Chondrocyte (in vitro differentiated cells): ENCODE measurements at regions not wholly inside any gene's neighbourhood (a gene's known extent, or its start where the extent isn't known, plus 50 kb on each side); places are given as distances from the start of the nearest gene placed in this dataset.
A peak's percentile ranks its signal among the peaks of the same experiment; 100 is the strongest.

Experiments used
- DNase-seq: peaks from one replicate; pipeline ENCODE4 v3.0.0; 2021; ENCODE audit warnings: mixed read lengths, low spot score
- H3K27ac Mint-ChIP-seq: one replicate; pipeline ENCODE4 v1.8.0; 2021; ENCODE audit warnings: mild to moderate bottlenecking, moderate library complexity, mixed read lengths; ENCODE audit not compliant: unreplicated experiment
- H3K27me3 Mint-ChIP-seq: 2 replicates; pipeline ENCODE4 v1.8.0; 2021; ENCODE audit warnings: low read depth, mixed read lengths
- H3K36me3 Mint-ChIP-seq: 2 replicates; pipeline ENCODE4 v1.8.0; 2021; ENCODE audit warnings: low read depth, mixed read lengths
- H3K4me1 Mint-ChIP-seq: 2 replicates; pipeline ENCODE4 v1.8.0; 2021; ENCODE audit warnings: low read depth, mild to moderate bottlenecking, mixed read lengths
- H3K4me3 Mint-ChIP-seq: one replicate; pipeline ENCODE4 v1.8.0; 2021; ENCODE audit warnings: mild to moderate bottlenecking, moderate library complexity, mixed read lengths; ENCODE audit not compliant: unreplicated experiment
- H3K9me3 Mint-ChIP-seq: 2 replicates; pipeline ENCODE4 v1.8.0; 2021; ENCODE audit warnings: low read depth, mixed read lengths
- TF ChIP-seq, protein P1 (sequence below): fragments of 200-600 bp; sonication (generic); IDR thresholded peaks from 2 replicates; pipeline ENCODE4 v1.5.0; 2021; ENCODE audit warnings: antibody characterized with exemption, mild to moderate bottlenecking, moderate library complexity

DNA sequence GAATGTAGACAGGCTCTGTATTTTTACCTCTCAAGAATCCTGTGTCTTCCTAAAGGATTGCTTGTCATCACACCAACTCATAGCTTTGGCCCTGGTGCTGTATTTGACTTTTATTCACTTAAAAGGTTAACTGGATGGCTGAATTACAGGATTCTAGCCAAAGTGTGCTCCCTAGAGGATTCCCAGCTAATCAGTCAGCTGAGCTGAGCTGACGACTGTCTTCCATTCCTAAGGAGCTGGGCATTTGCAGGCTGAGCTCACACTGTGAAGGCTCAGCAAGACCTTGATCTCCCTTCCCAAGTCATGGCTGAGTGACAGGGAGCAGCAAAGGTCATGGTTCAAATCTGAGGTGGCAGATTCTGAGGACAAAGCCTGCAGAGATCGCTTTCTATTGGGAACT lies 59.0 kb upstream of the PALM2AKAP2 start:
- DNase-seq, result no peak
- no peaks in the 10 kb centered on the region for H3K9me3 Mint-ChIP-seq
- peaks cover 5% of the 10 kb centered on the region for H3K4me1 Mint-ChIP-seq
- TF ChIP-seq, protein P1, sequence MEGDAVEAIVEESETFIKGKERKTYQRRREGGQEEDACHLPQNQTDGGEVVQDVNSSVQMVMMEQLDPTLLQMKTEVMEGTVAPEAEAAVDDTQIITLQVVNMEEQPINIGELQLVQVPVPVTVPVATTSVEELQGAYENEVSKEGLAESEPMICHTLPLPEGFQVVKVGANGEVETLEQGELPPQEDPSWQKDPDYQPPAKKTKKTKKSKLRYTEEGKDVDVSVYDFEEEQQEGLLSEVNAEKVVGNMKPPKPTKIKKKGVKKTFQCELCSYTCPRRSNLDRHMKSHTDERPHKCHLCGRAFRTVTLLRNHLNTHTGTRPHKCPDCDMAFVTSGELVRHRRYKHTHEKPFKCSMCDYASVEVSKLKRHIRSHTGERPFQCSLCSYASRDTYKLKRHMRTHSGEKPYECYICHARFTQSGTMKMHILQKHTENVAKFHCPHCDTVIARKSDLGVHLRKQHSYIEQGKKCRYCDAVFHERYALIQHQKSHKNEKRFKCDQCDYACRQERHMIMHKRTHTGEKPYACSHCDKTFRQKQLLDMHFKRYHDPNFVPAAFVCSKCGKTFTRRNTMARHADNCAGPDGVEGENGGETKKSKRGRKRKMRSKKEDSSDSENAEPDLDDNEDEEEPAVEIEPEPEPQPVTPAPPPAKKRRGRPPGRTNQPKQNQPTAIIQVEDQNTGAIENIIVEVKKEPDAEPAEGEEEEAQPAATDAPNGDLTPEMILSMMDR, result no peak
- H3K36me3 Mint-ChIP-seq, result no peaks in the 10 kb centered on the region
- H3K4me3 Mint-ChIP-seq, result no peak overlapping the region
- peak overlapping the region; percentile 62 for H3K27ac Mint-ChIP-seq
- H3K27me3 Mint-ChIP-seq, result no peaks in the 10 kb centered on the region

DNA sequence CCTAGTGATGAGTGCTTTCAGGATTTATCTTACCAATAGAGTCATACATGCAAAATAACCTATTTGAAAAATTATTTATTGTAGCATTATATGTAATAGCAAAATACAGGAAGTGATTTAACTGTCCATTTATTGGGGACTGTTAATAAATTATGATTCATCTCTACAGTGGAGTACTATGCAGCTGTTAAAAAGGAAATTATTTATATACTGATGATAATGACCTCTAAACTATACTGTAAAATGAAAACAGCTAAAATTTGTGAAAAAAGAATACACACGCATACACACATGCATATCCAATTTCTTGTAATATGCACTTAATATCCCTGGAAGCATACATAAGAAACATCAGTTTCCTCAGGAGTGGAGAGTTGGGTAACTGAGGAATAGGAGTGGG lies 58.0 kb upstream of the PALM2AKAP2 start:
- Mint-ChIP-seq H3K9me3 (no peaks in the 10 kb centered on the region), H3K4me3 (no peak overlapping the region), H3K36me3 (no peaks in the 10 kb centered on the region), H3K27me3 (no peaks in the 10 kb centered on the region), H3K4me1 (peaks cover 5% of the 10 kb centered on the region), H3K27ac (no peak overlapping the region)
- no peak for DNase-seq
- TF ChIP-seq, protein P1, result no peak

DNA sequence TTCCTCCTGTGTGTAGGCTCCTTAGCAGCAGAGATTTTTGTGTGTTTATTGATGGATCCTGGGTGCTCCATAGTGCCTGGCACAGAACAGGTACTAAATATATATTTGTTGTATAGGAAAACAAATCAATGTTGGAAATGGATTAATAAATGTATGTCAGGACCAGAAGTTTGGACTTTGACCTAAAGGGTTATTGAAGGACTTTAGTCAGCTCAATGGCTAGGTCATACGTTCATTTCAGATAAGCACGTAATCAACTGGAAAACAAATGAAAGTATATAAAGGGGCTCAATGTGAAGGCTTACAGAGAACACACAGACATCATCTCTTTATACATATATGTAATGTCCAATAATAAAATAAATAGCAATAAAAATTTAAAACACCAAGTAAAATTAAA lies 56.2 kb upstream of the PALM2AKAP2 start:
- DNase-seq, result no peak
- H3K4me3 Mint-ChIP-seq, result no peak overlapping the region
- TF ChIP-seq, protein P1, result no peak
- H3K27ac Mint-ChIP-seq, result no peak overlapping the region
- peaks cover 11% of the 10 kb centered on the region for H3K4me1 Mint-ChIP-seq
- H3K9me3 Mint-ChIP-seq, result no peaks in the 10 kb centered on the region
- no peaks in the 10 kb centered on the region for H3K36me3 Mint-ChIP-seq
- H3K27me3 Mint-ChIP-seq, result no peaks in the 10 kb centered on the region

DNA sequence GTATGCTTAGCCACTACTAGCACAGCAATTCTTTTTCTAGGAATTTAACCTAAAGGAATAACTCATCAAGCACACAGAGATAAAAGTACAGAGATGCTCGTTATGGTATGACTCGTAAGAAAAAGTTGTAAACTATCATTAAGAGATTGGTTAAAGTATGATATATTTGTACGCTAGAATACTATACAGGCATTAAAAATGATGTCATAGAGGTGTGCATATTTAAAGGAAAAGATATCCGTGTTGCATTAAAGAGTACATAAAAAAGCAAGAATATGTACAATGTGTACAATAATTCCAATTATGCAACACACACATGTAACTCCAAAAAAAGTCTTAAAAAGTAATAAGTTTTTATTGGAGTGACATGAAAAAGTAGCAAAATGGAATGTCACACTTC lies 54.5 kb upstream of the PALM2AKAP2 start:
- H3K27me3 Mint-ChIP-seq, result no peaks in the 10 kb centered on the region
- no peak overlapping the region for H3K4me3 Mint-ChIP-seq
- H3K4me1 Mint-ChIP-seq, result peaks cover 26% of the 10 kb centered on the region
- no peak overlapping the region for H3K27ac Mint-ChIP-seq
- H3K36me3 Mint-ChIP-seq, result no peaks in the 10 kb centered on the region
- no peaks in the 10 kb centered on the region for H3K9me3 Mint-ChIP-seq
- TF ChIP-seq, protein P1, result no peak
- no peak for DNase-seq

DNA sequence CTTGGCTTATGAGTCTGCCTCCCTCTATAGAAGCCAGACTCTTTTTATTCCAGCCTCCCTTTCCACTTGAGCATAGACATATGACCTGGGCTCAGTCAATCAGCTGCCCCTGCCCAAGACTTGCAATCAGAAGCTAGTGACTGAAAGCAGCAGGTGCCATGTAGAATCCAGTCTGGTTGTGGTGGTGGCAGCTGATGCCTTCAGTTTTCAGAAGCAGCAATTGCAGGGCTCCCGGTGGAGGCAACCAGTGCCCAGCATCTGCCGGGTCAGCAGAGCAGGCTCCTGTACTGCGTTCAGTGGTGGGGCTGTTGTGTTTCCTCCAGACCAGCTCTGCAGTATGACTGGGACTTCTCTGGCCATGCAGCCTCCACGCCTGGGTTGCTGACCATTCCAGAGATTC lies 53.9 kb upstream of the PALM2AKAP2 start:
- H3K4me1 Mint-ChIP-seq, result peaks cover 25% of the 10 kb centered on the region
- H3K36me3 Mint-ChIP-seq, result no peaks in the 10 kb centered on the region
- no peaks in the 10 kb centered on the region for H3K9me3 Mint-ChIP-seq
- no peaks in the 10 kb centered on the region for H3K27me3 Mint-ChIP-seq
- TF ChIP-seq, protein P1, result no peak
- no peak overlapping the region for H3K4me3 Mint-ChIP-seq
- H3K27ac Mint-ChIP-seq, result no peak overlapping the region
- DNase-seq, result no peak
